PC-3 (cell line): ENCODE measurements at regions not wholly inside any gene's neighbourhood (a gene's known extent, or its start where the extent isn't known, plus 50 kb on each side); places are given as distances from the start of the nearest gene placed in this dataset.

Source experiments
- ATAC-seq: fragments of 200-7000 bp; cut with Tn5 transposase; 2 replicates; pipeline ENCODE4 v1.9.1; 2020; ENCODE audit warnings: mild to moderate bottlenecking, moderate library complexity
- BruUV-seq: library from RNA; stranded (reverse); fragments of 400-500 nt; replicated peaks from 2 replicates; lab custom pipeline; 2021; lab: Mats Ljungman, UMichigan
- CTCF ChIA-PET: fragments of 300-600 bp; sonication (Branson Sonifier 250); formaldehyde crosslinking; loops from one replicate; lab custom pipeline; 2022; ENCODE audit warnings: antibody characterized with exemption; lab: Charles Lee
- POLR2A ChIA-PET: fragments of 300-600 bp; sonication (Branson Sonifier 250); formaldehyde crosslinking; loops from one replicate; lab custom pipeline; 2022; ENCODE audit warnings: antibody characterized with exemption; ENCODE audit not compliant: unreplicated experiment; lab: Charles Lee
- DNase-seq: peaks from one replicate; pipeline ENCODE4 v3.0.0-alpha.2; 2015
- H2AFZ ChIP-seq: fragments of 300-600 bp; sonication (generic); 2 replicates; pipeline ENCODE4 v1.6.0; 2016; ENCODE audit warnings: antibody characterized with exemption, low read length
- H3F3A ChIP-seq: fragments of 300-600 bp; sonication (generic); one replicate; pipeline ENCODE4 v1.6.0; 2017; ENCODE audit warnings: antibody characterized with exemption, low read length, control low read depth, mild to moderate bottlenecking; ENCODE audit not compliant: unreplicated experiment
- H3K27ac ChIP-seq: fragments of 300-600 bp; sonication (generic); 2 replicates; pipeline ENCODE4 v1.5.1; 2016; ENCODE audit warnings: mild to moderate bottlenecking, low read length
- H3K27me3 ChIP-seq: fragments of 300-600 bp; sonication (generic); 2 replicates; pipeline ENCODE4 v1.6.1; 2016; ENCODE audit warnings: low read length, mixed read lengths
- H3K36me3 ChIP-seq: fragments of 300-600 bp; sonication (generic); 2 replicates; pipeline ENCODE4 v1.6.1; 2016; ENCODE audit warnings: low read depth, mixed run types, low read length, mixed read lengths
- H3K4me1 ChIP-seq: fragments of 300-600 bp; sonication (generic); 2 replicates; pipeline ENCODE4 v1.5.1; 2016; ENCODE audit warnings: low read length; ENCODE audit not compliant: insufficient read depth
- H3K4me2 ChIP-seq: fragments of 300-600 bp; sonication (generic); 2 replicates; pipeline ENCODE4 v1.6.0; 2016; ENCODE audit warnings: low read length
- H3K4me3 ChIP-seq: fragments of 300-600 bp; sonication (generic); 2 replicates; pipeline ENCODE4 v1.5.1; 2016; ENCODE audit warnings: mild to moderate bottlenecking, low read length, mixed read lengths
- H3K79me2 ChIP-seq: fragments of 300-600 bp; sonication (generic); 2 replicates; pipeline ENCODE4 v1.6.1; 2017; ENCODE audit warnings: low read length, mixed read lengths
- H3K9ac ChIP-seq: fragments of 300-600 bp; sonication (generic); 2 replicates; pipeline ENCODE4 v1.6.0; 2016; ENCODE audit warnings: mild to moderate bottlenecking, low read length
- H3K9me2 ChIP-seq: fragments of 300-600 bp; sonication (generic); replicated peaks from 2 replicates; pipeline ENCODE4 v1.6.1; 2016; ENCODE audit warnings: mixed run types, low read length, mixed read lengths
- H3K9me3 ChIP-seq: fragments of 300-600 bp; sonication (generic); 2 replicates; pipeline ENCODE4 v1.6.1; 2016; ENCODE audit warnings: low read length, mixed read lengths
- H4K20me1 ChIP-seq: fragments of 300-600 bp; sonication (generic); 2 replicates; pipeline ENCODE4 v1.6.1; 2016; ENCODE audit warnings: low read length, mixed read lengths
- CTCF ChIP-seq: fragments of 300-600 bp; sonication (generic); conservative IDR thresholded peaks from 2 replicates; pipeline ENCODE4 v1.5.1; 2017; ENCODE audit warnings: antibody characterized with exemption, low read depth, mild to moderate bottlenecking, low read length
- EZH2 ChIP-seq: fragments of 300-600 bp; sonication (generic); IDR thresholded peaks from one replicate; pipeline ENCODE4 v1.6.1; 2017; ENCODE audit warnings: antibody characterized with exemption, mild to moderate bottlenecking, low read length; ENCODE audit not compliant: unreplicated experiment
- EZH2phosphoT487 ChIP-seq: fragments of 300-600 bp; sonication (generic); IDR thresholded peaks from 2 replicates; pipeline ENCODE4 v1.6.1; 2018; ENCODE audit warnings: mild to moderate bottlenecking, antibody characterized with exemption, low read length, borderline replicate concordance
- intact Hi-C: fragments of 100-400 bp; cut with micrococcal nuclease; formaldehyde crosslinking; loops from 2 replicates; pipeline ENCODE4 v1.9.0; 2023

GRCh38 chr5:10056228-10056760 is 193.4 kb downstream of the ATPSCKMT start:
- BruUV-seq = no TSS peak
- H3K4me2 ChIP-seq = no peak overlapping the region
- ChIA-PET CTCF (no interaction called here), POLR2A (no interaction called here)
- intact Hi-C loops = no loop called here
- ATAC-seq = no peak
- H3K79me2 ChIP-seq = no peaks in the 10 kb centered on the region
- H3K27ac ChIP-seq = no peak overlapping the region
- TF ChIP-seq CTCF (no peak), EZH2 (no peak), EZH2phosphoT487 (no peak)
- H3K9ac ChIP-seq = no peak overlapping the region
- H3K9me3 ChIP-seq = peaks cover 5% of the 10 kb centered on the region
- no peaks in the 10 kb centered on the region for H3K27me3 ChIP-seq
- H3K4me3 ChIP-seq = no peak overlapping the region
- H2AFZ ChIP-seq = no peak overlapping the region
- no peaks in the 10 kb centered on the region for H3F3A ChIP-seq
- H3K4me1 ChIP-seq = no peaks in the 10 kb centered on the region
- no peaks in the 10 kb centered on the region for H4K20me1 ChIP-seq
- H3K9me2 ChIP-seq = no peaks in the 10 kb centered on the region
- H3K36me3 ChIP-seq = no peaks in the 10 kb centered on the region
- DNase-seq = peak; percentile 24

GRCh38 chr5:10049858-10050455 is 199.7 kb downstream of the ATPSCKMT start:
- no peaks in the 10 kb centered on the region for H3F3A ChIP-seq
- no peaks in the 10 kb centered on the region for H3K27me3 ChIP-seq
- H2AFZ ChIP-seq = no peak overlapping the region
- no peaks in the 10 kb centered on the region for H3K36me3 ChIP-seq
- no peaks in the 10 kb centered on the region for H4K20me1 ChIP-seq
- no peak overlapping the region for H3K4me3 ChIP-seq
- POLR2A ChIA-PET = no interaction called here
- TF ChIP-seq EZH2phosphoT487 (no peak), CTCF (no peak), EZH2 (no peak)
- H3K79me2 ChIP-seq = no peaks in the 10 kb centered on the region
- BruUV-seq = no TSS peak
- H3K9me3 ChIP-seq = peaks cover 5% of the 10 kb centered on the region
- CTCF ChIA-PET = no interaction called here
- intact Hi-C loops = no loop called here
- no peaks in the 10 kb centered on the region for H3K9me2 ChIP-seq
- no peaks in the 10 kb centered on the region for H3K4me1 ChIP-seq
- H3K27ac ChIP-seq = no peak overlapping the region
- ATAC-seq (no peak), DNase-seq (no peak)
- H3K9ac ChIP-seq = no peak overlapping the region
- no peak overlapping the region for H3K4me2 ChIP-seq

- ATAC-seq (no peak), DNase-seq (no peak)
- Histone ChIP-seq H2AFZ (no peak overlapping the region), H3K27me3 (no peaks in the 10 kb centered on the region), H3K36me3 (no peaks in the 10 kb centered on the region), H3K4me3 (no peak overlapping the region), H3K4me1 (no peaks in the 10 kb centered on the region), H4K20me1 (no peaks in the 10 kb centered on the region), H3K9ac (no peak overlapping the region), H3K79me2 (no peaks in the 10 kb centered on the region), H3F3A (no peaks in the 10 kb centered on the region), H3K4me2 (no peak overlapping the region), H3K9me3 (peaks cover under 1% of the 10 kb centered on the region; the same call in 1 of the 2 replicates), H3K9me2 (no peaks in the 10 kb centered on the region), H3K27ac (no peak overlapping the region)
- ChIA-PET CTCF (no interaction called here), POLR2A (no interaction called here)
- intact Hi-C loops = no loop called here
- TF ChIP-seq EZH2 (no peak), CTCF (no peak), EZH2phosphoT487 (no peak)
- no TSS peak for BruUV-seq
These were observed 203.0 kb downstream of the ATPSCKMT start for GRCh38 chr5:10046676-10047075.
